Activated naive CD8-positive, alpha-beta T cell treated with anti-CD3 and anti-CD28 coated beads, Interleukin-2, amount 50 U/mL, for 24 hours (primary cell): ENCODE measurements at regions not wholly inside any gene's neighbourhood (a gene's known extent, or its start where the extent isn't known, plus 50 kb on each side); places are given as distances from the start of the nearest gene placed in this dataset.

Experiments used
- ATAC-seq: fragments of 150-1000 bp; cut with Tn5 transposase; one replicate; pipeline ENCODE4 v1.10.0; 2021
- DNase-seq: peaks from one replicate; pipeline ENCODE4 v3.0.0; 2021
- H3K27ac Mint-ChIP-seq: one replicate; pipeline ENCODE4 v1.8.0; 2021; ENCODE audit warnings: mild to moderate bottlenecking, mixed read lengths
- H3K27me3 Mint-ChIP-seq: one replicate; pipeline ENCODE4 v1.8.0; 2021; ENCODE audit warnings: mixed read lengths
- H3K36me3 Mint-ChIP-seq: one replicate; pipeline ENCODE4 v1.8.0; 2021; ENCODE audit warnings: low read depth, mixed read lengths
- H3K4me1 Mint-ChIP-seq: one replicate; pipeline ENCODE4 v1.8.0; 2021; ENCODE audit warnings: mixed read lengths
- H3K4me3 Mint-ChIP-seq: one replicate; pipeline ENCODE4 v1.8.0; 2021; ENCODE audit warnings: mild to moderate bottlenecking, moderate library complexity, mixed read lengths
- H3K9me3 Mint-ChIP-seq: one replicate; pipeline ENCODE4 v1.8.0; 2021; ENCODE audit warnings: mixed read lengths

DNA sequence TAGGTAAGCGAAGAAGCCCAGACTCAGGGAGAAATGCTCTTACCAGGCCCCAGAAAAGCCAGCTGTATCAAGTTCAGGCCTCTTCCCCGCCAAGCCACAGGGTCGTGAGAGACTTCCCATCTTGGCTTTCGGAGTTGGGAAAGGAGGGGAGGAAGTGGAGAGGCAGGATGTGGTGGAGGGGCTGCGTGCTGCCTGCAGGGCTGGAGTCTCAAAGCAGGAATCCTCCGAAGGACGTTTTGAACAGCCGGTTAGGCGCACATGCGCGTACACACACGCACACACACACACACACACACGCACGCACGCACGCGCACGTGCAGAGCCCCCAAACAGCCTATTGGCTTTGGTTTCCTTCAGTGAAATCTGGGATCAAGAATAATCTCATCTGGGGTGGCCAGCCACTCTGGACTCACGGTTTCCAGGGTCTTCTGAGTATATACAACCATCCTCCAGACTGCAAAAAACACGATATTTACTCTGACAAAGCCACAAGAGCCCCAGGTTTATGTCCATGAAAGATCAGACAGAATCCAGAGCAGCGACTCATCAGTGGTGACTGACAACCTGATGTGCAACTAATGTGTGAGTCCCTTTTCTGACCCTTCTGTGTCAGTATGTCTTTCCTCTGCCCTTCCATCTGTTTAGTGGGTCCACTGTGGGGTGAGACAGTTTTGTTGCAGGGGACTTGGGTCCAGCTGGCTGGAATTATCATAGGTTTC is 115.0 kb upstream of the ZNF438 start:
- Mint-ChIP-seq H3K36me3 (no peaks in the 10 kb centered on the region), H3K27ac (peak overlapping the region; percentile 76), H3K9me3 (no peaks in the 10 kb centered on the region), H3K27me3 (peaks cover 5% of the 10 kb centered on the region), H3K4me3 (peak overlapping the region; percentile 22), H3K4me1 (peaks cover 20% of the 10 kb centered on the region)
- ATAC-seq (peak; percentile 67), DNase-seq (no peak)

DNA sequence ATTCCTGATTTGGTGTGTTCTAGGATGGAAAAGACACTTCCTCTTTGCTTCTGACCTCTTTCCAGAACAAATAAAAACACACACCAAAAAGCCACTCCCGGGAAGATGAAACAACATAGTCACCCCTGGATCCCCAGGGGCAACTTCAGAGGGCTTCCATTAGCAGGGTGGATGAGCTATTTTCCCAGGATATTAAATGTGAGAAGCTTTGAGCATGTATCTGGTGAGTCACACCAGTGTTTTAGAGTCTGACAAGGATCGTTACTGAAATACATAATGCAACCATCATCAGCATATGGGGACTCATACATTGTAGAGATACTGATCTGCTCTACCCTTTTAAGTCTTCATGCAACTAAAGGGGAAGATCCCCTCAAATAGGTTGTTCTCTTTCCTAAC is 115.5 kb upstream of the ZNF438 start:
- Mint-ChIP-seq H3K36me3 (no peaks in the 10 kb centered on the region), H3K27ac (peak overlapping the region; percentile 76), H3K4me3 (peak overlapping the region; percentile 22), H3K4me1 (peaks cover 16% of the 10 kb centered on the region), H3K27me3 (peaks cover 5% of the 10 kb centered on the region), H3K9me3 (no peaks in the 10 kb centered on the region)
- DNase-seq (no peak), ATAC-seq (peak; percentile 83)

DNA sequence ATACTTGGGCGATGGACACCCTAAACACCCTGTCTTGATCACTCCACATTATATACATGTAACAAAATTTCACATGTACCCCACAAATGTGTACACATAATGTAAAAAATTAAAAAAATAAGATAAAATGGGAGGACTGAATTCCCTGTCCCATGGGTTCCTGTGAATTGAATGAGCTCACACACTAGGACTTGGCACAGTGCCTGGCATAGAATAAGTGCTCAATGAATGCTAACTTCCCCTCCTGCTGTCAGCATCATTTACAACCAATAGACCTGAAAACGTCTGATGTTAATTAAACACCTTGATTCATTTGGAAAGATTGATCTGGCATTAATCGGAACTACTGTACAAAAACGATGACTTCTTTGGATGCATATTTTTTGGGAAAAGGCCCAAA is 117.3 kb upstream of the ZNF438 start:
- Mint-ChIP-seq H3K4me3 (no peak overlapping the region), H3K9me3 (no peaks in the 10 kb centered on the region), H3K4me1 (peaks cover 16% of the 10 kb centered on the region), H3K36me3 (no peaks in the 10 kb centered on the region), H3K27me3 (peaks cover 5% of the 10 kb centered on the region), H3K27ac (no peak overlapping the region)
- no peak for DNase-seq
- no peak for ATAC-seq

DNA sequence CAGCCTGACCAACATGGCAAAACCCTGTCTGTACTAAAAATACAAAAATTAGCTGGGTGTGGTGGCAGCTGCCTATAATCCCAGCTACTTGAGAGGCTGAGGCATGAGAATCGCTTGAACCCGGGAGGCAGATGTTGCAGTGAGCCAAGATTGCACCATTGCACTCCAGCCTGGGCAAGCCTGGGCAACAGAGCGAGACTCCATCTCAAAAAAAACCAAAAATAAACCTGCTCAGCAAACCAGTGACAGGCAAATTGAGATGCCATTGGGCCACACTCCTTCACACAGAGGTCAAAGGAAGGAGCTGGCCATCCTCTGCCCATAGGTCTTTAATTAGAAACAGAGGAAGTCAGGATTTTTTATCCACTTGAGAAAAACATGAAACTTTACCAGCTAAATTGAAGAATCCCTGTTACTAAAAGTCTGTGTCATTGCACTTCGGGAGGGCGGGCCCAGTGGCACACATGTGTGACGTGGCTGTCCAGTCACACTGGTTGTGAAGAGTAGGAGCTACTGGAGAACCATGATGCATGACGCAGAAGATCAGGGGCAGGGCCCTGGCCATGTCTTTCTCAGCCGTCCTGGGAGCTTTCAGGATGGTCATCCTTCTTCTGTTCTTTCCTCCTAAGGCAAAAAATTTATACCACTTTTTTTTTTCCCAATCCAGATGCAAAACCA is 118.3 kb upstream of the ZNF438 start:
- H3K27me3 Mint-ChIP-seq = peaks cover 3% of the 10 kb centered on the region
- no peak overlapping the region for H3K27ac Mint-ChIP-seq
- no peaks in the 10 kb centered on the region for H3K9me3 Mint-ChIP-seq
- ATAC-seq = no peak
- H3K4me1 Mint-ChIP-seq = peaks cover 16% of the 10 kb centered on the region
- H3K36me3 Mint-ChIP-seq = no peaks in the 10 kb centered on the region
- DNase-seq = no peak
- H3K4me3 Mint-ChIP-seq = no peak overlapping the region

DNA sequence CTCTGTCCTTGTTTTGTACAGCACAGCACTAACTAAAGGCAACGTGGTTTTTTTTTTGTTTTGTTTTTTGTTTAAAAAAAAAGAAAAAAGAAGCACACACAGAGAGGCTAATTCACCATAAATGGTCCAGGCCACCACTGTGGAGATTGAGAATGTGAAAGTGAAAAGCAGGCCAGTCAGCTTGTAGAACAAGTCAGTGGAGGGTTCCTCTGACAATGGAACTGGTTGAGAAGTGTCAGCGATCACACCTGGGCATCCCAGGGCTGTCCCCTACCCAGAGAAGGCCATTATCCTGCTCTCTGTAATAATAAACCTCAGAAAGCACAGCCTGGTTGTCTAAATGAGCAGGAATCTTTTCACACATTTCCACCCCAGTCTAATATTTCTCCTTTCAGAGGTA is 119.6 kb upstream of the ZNF438 start:
- no peak overlapping the region for H3K27ac Mint-ChIP-seq
- H3K9me3 Mint-ChIP-seq = no peaks in the 10 kb centered on the region
- H3K27me3 Mint-ChIP-seq = peaks cover 3% of the 10 kb centered on the region
- H3K4me1 Mint-ChIP-seq = peaks cover 14% of the 10 kb centered on the region
- ATAC-seq (no peak), DNase-seq (no peak)
- H3K4me3 Mint-ChIP-seq = no peak overlapping the region
- H3K36me3 Mint-ChIP-seq = no peaks in the 10 kb centered on the region

DNA sequence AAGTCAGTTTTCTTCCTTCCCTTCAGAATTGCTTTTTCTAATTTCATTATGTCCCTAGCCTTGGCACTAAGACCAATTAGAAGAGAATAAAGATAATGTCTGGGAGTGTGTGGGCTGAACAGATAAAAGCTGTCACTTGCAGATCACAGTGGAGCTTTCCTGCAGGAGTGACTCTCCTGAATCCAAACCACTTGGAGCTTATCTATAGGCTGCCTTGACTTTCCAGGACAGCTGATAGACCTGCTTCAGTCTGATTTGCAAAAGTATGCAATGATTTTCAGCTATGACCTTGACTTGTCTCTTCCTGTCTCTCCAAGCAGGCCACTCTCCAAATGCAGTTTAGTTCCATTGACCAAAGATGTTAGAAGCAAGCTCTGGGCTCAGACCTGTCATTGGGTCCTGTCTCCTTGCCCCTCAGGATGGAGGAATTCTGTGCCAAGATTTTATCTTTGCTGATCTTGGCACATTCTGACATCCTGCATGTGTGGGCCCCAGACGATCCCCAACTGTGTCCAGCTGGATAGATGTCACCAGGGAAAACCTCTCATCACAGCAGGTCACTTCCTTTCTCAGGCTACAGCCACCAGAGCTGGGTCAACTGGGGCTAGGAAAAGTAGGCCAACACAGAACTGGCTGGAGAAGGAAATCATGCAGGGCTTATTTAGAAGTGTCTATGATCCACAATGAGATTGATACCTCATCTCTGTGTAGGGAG is 120.9 kb upstream of the ZNF438 start:
- Mint-ChIP-seq H3K27me3 (no peaks in the 10 kb centered on the region), H3K36me3 (no peaks in the 10 kb centered on the region), H3K4me3 (no peak overlapping the region), H3K27ac (no peak overlapping the region), H3K9me3 (no peaks in the 10 kb centered on the region), H3K4me1 (peaks cover 1% of the 10 kb centered on the region)
- no peak for ATAC-seq
- DNase-seq = no peak

DNA sequence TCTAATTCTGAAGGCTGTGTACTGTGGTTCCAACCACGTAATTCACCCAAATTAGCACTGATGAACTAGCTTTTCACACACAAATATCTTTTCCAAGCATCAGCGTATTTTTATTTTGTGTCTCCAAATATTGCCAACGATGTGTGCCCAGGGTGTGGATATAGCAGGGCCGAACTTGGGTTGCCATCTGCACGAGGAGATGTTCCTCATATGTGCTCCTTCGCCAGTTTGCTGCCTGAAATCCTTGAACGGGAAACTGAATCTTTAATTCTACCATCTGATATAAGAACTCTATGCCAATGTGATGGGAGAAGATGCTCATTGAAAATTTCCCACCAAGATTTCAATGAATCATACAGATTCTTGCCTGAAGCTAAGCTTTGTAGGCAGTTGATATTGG is 121.5 kb upstream of the ZNF438 start:
- Mint-ChIP-seq H3K4me3 (no peak overlapping the region), H3K27ac (no peak overlapping the region), H3K4me1 (no peaks in the 10 kb centered on the region), H3K9me3 (no peaks in the 10 kb centered on the region), H3K36me3 (no peaks in the 10 kb centered on the region), H3K27me3 (no peaks in the 10 kb centered on the region)
- DNase-seq (no peak), ATAC-seq (no peak)

DNA sequence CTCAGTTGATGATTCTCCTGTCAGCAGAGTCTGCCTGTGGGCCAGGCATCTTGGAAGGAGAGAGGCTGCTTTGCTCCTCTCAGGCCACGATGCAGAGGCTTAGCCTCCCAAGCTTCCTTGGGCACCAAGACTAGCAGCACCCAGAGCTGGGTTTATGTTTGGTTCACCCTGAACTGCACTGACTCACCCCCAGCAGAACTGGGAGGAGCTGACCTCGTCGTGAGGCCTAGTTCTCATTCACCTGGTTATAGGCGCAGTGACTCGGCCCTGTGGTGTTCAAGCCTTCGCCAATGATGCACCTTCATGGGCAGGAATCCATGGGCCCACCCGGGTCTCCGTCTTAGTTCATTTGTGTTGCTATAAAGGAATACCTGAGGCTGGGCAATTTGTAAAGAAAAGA is 122.0 kb upstream of the ZNF438 start:
- ATAC-seq (no peak), DNase-seq (no peak)
- Mint-ChIP-seq H3K36me3 (no peaks in the 10 kb centered on the region), H3K9me3 (no peaks in the 10 kb centered on the region), H3K27ac (no peak overlapping the region), H3K4me3 (no peak overlapping the region), H3K4me1 (no peaks in the 10 kb centered on the region), H3K27me3 (no peaks in the 10 kb centered on the region)

DNA sequence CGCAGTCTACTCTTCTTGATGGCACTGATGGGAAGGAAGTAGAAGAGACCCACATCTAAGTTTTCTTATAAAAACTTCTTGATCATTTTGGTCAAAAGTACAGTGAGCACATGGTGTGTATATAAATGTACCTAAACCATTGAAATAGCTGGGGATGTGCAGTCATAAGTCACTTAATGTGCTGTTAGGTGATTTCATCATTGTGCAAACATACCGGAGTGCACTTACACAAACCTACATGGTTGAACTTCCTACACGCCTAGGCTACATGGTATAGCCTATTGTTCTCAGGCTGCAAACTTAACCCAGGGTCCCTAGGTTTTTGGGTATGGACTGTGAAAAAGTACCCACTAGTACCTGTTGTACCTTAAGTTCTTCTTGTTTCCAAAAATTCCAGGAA is 123.3 kb upstream of the ZNF438 start:
- Mint-ChIP-seq H3K4me3 (no peak overlapping the region), H3K27me3 (no peaks in the 10 kb centered on the region), H3K9me3 (no peaks in the 10 kb centered on the region), H3K36me3 (no peaks in the 10 kb centered on the region), H3K27ac (no peak overlapping the region), H3K4me1 (no peaks in the 10 kb centered on the region)
- no peak for DNase-seq
- no peak for ATAC-seq

DNA sequence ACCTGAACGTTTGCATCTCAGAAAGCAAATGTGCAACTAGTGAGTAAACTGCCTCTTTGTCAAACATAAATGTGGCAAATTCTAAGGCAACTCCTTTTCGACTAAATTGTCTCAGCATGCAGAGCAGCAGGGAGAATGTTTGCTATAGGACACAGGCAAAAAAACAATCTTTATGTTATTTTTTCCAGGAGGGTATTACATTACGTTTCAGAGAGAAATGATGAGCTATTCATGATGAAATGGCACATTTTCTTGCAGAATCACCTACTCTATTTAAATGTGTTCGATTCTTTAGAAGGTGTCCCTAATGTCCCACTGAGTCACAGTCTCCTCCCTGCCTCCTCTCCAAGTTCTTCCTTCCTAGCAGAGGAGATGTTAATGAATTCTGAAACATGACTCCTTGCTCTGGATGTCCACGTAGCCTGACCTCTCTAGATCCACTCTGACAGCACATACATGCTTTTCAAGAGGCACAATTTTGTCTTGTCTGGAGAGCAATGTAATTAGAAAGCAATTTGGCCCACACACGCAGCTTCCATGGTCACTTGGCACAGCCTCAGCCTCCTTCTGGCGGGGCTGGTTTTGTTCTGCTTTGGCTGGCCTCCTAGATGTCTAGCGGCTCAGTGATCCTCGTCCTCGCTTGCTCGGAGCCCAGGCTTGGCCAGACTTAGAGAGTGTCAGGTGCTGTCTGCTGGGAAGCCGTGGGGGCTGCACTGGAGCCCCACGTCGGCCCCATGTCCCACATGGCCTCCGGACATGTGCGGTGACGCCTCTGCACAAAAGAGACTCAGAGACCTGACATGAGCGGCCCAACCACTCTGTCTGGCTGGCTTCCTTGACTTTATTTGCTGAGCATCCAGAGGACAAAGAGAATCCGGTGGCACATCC is 125.7 kb upstream of the ZNF438 start:
- Mint-ChIP-seq H3K9me3 (no peaks in the 10 kb centered on the region), H3K4me3 (no peak overlapping the region), H3K27ac (no peak overlapping the region), H3K36me3 (no peaks in the 10 kb centered on the region), H3K4me1 (no peaks in the 10 kb centered on the region), H3K27me3 (no peaks in the 10 kb centered on the region)
- ATAC-seq (no peak), DNase-seq (no peak)

DNA sequence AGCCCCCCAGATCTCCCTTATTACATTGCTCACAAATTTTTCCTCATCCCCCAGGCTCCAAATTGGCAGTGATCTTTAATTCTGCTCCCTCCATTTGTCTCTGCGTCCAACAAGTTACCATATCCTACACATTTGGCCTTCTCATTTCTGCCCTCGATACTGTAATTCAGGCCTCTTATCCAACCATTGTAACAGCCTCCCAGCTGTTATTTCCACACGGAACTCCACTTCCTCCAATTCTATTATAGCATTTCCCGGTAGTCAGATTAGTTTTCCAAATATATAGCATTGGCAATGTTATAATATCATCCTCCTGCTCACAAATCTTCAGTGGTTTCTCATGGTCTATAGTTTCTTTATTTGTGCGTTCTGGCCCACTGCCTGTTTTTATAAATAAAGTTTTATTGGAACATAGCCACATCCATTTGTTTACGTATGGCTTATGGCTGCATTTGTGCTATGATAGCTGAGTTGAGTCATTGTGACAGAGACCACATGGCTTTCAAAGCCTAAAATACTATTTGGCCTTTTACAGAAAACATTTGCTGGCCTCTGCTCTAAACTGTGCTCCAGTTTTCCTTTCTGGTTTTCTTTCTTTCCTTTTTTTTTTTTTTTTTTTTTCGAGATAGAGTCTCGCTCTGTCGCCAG is 126.5 kb upstream of the ZNF438 start:
- Mint-ChIP-seq H3K36me3 (no peaks in the 10 kb centered on the region), H3K27ac (no peak overlapping the region), H3K4me3 (no peak overlapping the region), H3K27me3 (no peaks in the 10 kb centered on the region), H3K4me1 (no peaks in the 10 kb centered on the region), H3K9me3 (no peaks in the 10 kb centered on the region)
- no peak for ATAC-seq
- no peak for DNase-seq

DNA sequence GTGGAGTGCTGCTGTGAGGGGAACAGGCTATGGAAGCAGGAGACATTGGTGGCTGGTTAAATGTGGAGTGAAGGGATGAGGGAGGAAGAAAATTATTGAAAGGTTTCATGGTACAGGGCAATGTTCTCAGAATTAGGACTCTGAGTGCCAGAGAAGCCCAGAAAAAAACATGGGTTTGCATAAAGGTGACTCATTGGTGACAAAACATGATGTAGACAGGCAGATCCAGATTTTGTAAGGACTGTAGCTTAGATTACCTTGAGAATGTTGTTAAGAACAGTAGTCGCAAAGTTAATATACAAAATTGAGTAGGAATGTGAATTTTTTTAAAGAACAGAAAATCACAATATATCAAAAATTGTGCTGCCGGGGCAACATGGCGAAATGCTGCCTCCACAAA is 134.9 kb upstream of the ZNF438 start:
- peaks cover 15% of the 10 kb centered on the region for H3K9me3 Mint-ChIP-seq
- DNase-seq (no peak), ATAC-seq (no peak)
- H3K36me3 Mint-ChIP-seq = peaks cover 1% of the 10 kb centered on the region
- peaks cover 2% of the 10 kb centered on the region for H3K4me1 Mint-ChIP-seq
- peaks cover 2% of the 10 kb centered on the region for H3K27me3 Mint-ChIP-seq
- H3K4me3 Mint-ChIP-seq = no peak overlapping the region
- no peak overlapping the region for H3K27ac Mint-ChIP-seq

DNA sequence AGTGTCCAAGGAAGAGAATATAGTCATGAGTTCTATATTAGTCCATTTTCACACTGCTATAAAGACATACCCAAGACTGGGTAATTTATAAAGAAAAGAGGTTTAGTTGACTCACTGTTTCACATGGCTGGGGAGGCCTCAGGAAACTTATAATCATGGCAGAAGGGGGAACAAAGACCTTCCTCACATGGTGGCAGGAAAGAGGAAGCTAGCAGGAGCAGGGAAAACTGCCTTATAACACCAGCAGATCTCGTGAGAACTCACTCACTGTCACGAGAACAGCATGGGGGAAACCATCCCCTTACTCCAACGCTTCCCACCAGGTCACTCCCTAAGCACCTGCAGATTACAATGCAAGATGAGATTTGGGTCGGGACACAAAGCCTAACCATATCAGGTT is 139.0 kb upstream of the ZNF438 start:
- no peak overlapping the region for H3K4me3 Mint-ChIP-seq
- H3K4me1 Mint-ChIP-seq = peaks cover 2% of the 10 kb centered on the region
- DNase-seq = no peak
- peaks cover 22% of the 10 kb centered on the region for H3K9me3 Mint-ChIP-seq
- peaks cover 7% of the 10 kb centered on the region for H3K27me3 Mint-ChIP-seq
- no peak overlapping the region for H3K27ac Mint-ChIP-seq
- ATAC-seq = no peak
- peaks cover 3% of the 10 kb centered on the region for H3K36me3 Mint-ChIP-seq
